CD8-positive, alpha-beta memory T cell (primary cell): ENCODE measurements at regions not wholly inside any gene's neighbourhood (a gene's known extent, or its start where the extent isn't known, plus 50 kb on each side); places are given as distances from the start of the nearest gene placed in this dataset.

Source experiments
- CTCF ChIA-PET: fragments of 350-600 bp; sonication (Branson Sonifier 250); formaldehyde crosslinking; loops from one replicate; lab custom pipeline; 2021; ENCODE audit warnings: antibody characterized with exemption; lab: Charles Lee
- POLR2A ChIA-PET: fragments of 350-600 bp; sonication (Branson Sonifier 250); formaldehyde crosslinking; loops from one replicate; lab custom pipeline; 2021; ENCODE audit warnings: antibody characterized with exemption; lab: Charles Lee
- DNase-seq, 5 donors: peaks; one replicate each; pipeline versions ENCODE4 v3.0.0 to v3.0.0-alpha.2; 2020 to 2022; ENCODE audit warnings: mixed read lengths in 1 of 5
- H3K27ac ChIP-seq: one replicate; pipeline ENCODE4 v1.7.0; 2013; ENCODE audit warnings: low read depth, mild to moderate bottlenecking, low read length, moderate library complexity
- H3K27me3 ChIP-seq: 2 replicates; pipeline ENCODE4 v1.7.0; 2013; ENCODE audit warnings: low read length, mild to moderate bottlenecking; ENCODE audit not compliant: insufficient read depth, poor library complexity, severe bottlenecking
- H3K36me3 ChIP-seq: 2 replicates; pipeline ENCODE4 v1.7.0; 2013; ENCODE audit warnings: mild to moderate bottlenecking, low read length, moderate library complexity; ENCODE audit not compliant: insufficient read depth
- H3K4me1 ChIP-seq: 2 replicates; pipeline ENCODE4 v1.7.0; 2013; ENCODE audit warnings: mild to moderate bottlenecking, low read length, moderate library complexity; ENCODE audit not compliant: insufficient read depth
- H3K4me3 ChIP-seq: 2 replicates; pipeline ENCODE4 v1.7.0; 2013; ENCODE audit warnings: mild to moderate bottlenecking, low read length
- H3K9me3 ChIP-seq: 2 replicates; pipeline ENCODE4 v1.7.0; 2013; ENCODE audit warnings: mild to moderate bottlenecking, low read length
- H3K27ac Mint-ChIP-seq, 8 donors: one replicate each; pipeline ENCODE4 v1.8.0; 2020 to 2021; ENCODE audit warnings: mixed read lengths in 8 of 8, mild to moderate bottlenecking in 6 of 8, inconsistent platforms in 3 of 8, moderate library complexity in 3 of 8
- H3K27me3 Mint-ChIP-seq, 2 donors: one replicate each; pipeline ENCODE4 v1.8.0; 2020 to 2021; ENCODE audit warnings: mixed read lengths in 2 of 2, mild to moderate bottlenecking in 1 of 2, moderate library complexity in 1 of 2
- H3K36me3 Mint-ChIP-seq, 3 donors: one replicate each; pipeline ENCODE4 v1.8.0; 2020 to 2021; ENCODE audit warnings: mixed read lengths in 3 of 3, inconsistent platforms in 1 of 3, mild to moderate bottlenecking in 1 of 3
- H3K4me1 Mint-ChIP-seq, 3 donors: one replicate each; pipeline ENCODE4 v1.8.0; 2020 to 2021; ENCODE audit warnings: mixed read lengths in 3 of 3, inconsistent platforms in 1 of 3, mild to moderate bottlenecking in 1 of 3
- H3K4me3 Mint-ChIP-seq, 7 donors: one replicate each; pipeline ENCODE4 v1.8.0; 2020 to 2021; ENCODE audit warnings: mixed read lengths in 7 of 7, mild to moderate bottlenecking in 6 of 7, moderate library complexity in 4 of 7, inconsistent platforms in 2 of 7
- H3K9me3 Mint-ChIP-seq, 5 donors: one replicate each; pipeline ENCODE4 v1.8.0; 2020 to 2022; ENCODE audit warnings: mixed read lengths in 5 of 5, mild to moderate bottlenecking in 3 of 5, moderate library complexity in 2 of 5, inconsistent platforms in 1 of 5

DNA sequence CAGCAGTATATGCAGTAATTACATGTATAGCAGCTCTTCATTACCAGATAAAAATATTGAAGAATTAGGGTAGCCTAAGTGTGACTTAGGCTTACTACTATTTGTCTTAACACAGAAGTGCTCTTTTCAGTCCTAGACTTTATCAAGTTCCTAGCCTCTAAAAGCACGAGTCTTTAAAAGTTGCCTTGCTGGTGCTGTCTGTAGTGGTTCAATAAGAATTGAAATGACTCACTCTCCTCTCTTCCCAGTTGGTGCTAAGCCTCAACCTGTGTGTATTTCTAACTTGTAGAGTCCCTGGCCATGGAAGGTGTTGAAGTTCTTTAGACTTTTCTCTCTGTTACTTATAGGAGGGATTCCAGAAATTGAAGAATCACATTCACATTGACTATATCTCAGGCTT lies 395.4 kb upstream of the THRB start:
- Mint-ChIP-seq H3K9me3 (peaks cover 0 to 3% (median under 1%) of the 10 kb centered on the region in 5 donors), H3K4me3 (no peak overlapping the region), H3K36me3 (no peaks in the 10 kb centered on the region), H3K4me1 (no peaks in the 10 kb centered on the region), H3K27ac (no peak overlapping the region), H3K27me3 (no peaks in the 10 kb centered on the region)
- H3K4me3 ChIP-seq = no peak overlapping the region
- CTCF ChIA-PET = no interaction called here
- no peak for DNase-seq
- H3K36me3 ChIP-seq = no peaks in the 10 kb centered on the region
- POLR2A ChIA-PET = no interaction called here
- H3K27me3 ChIP-seq = no peaks in the 10 kb centered on the region
- no peak overlapping the region for H3K27ac ChIP-seq
- H3K9me3 ChIP-seq = no peaks in the 10 kb centered on the region
- H3K4me1 ChIP-seq = no peaks in the 10 kb centered on the region

DNA sequence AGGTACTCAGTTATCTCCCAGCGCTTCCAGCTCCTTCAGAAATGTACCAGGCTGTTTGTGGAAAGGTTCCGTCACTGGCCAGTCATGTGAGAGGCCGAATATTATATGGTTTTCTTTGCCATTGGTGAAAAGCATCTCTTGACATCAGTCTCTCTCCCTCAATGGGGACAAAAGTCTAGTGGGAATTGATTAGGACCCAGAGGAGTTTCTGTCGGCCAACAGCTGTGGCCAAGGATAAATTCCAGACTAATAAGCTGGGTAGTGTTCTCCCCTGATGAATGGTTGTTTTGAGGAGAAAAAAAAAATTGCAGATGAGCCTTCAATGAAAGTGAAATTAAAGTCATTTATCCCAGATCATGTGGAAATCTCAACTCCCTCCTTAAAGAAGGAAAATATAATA lies 404.7 kb upstream of the THRB start:
- H3K36me3 ChIP-seq = no peaks in the 10 kb centered on the region
- no peaks in the 10 kb centered on the region for H3K27me3 ChIP-seq
- no peak for DNase-seq
- no peaks in the 10 kb centered on the region for H3K4me1 ChIP-seq
- Mint-ChIP-seq H3K4me1 (no peaks in the 10 kb centered on the region), H3K9me3 (peaks cover 0 to 8% (median 4%) of the 10 kb centered on the region in 5 donors), H3K27me3 (peaks cover 0 to 2% of the 10 kb centered on the region in 2 donors), H3K36me3 (no peaks in the 10 kb centered on the region), H3K27ac (no peak overlapping the region), H3K4me3 (no peak overlapping the region)
- H3K27ac ChIP-seq = no peak overlapping the region
- H3K9me3 ChIP-seq = no peaks in the 10 kb centered on the region
- no peak overlapping the region for H3K4me3 ChIP-seq
- CTCF ChIA-PET = no interaction called here
- POLR2A ChIA-PET = no interaction called here

DNA sequence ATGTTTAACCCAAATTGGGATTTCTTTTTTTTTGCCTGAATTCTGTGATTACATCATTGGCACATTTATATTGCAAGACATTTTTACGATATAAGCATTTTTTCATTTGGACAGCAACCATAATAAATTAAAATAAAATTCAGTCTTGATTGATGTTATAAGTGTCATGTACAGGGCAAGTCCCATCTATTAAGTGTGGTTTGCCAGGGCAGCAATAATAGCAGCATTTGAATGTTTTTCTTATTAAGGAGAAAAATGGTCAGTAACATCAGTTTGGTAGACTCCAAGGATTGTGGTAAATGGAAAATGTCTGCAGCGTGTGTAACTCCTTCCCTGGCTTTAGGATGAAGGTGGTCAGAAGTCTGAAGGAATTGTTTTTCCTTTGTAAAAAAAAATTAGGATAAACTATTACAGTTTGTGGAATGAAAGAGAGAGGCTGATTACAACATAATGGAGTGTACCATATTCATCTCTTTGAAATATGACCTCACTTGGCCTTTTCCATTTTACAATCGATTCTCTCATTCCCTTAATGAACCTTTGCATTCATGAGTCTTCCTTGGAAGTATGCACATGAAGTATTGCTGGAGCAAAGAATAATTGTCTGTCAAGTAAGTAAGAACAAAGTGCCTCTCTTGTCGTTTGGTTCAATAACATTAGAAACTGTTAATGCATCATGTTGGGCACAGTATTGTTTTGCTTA lies 405.4 kb upstream of the THRB start:
- Mint-ChIP-seq H3K9me3 (peaks cover 0 to 8% (median 4%) of the 10 kb centered on the region in 5 donors), H3K4me1 (no peaks in the 10 kb centered on the region), H3K27me3 (peaks cover 0 to 2% of the 10 kb centered on the region in 2 donors), H3K27ac (no peak overlapping the region), H3K4me3 (no peak overlapping the region), H3K36me3 (no peaks in the 10 kb centered on the region)
- Histone ChIP-seq H3K4me3 (no peak overlapping the region), H3K9me3 (no peaks in the 10 kb centered on the region), H3K27me3 (no peaks in the 10 kb centered on the region), H3K4me1 (no peaks in the 10 kb centered on the region), H3K27ac (no peak overlapping the region), H3K36me3 (no peaks in the 10 kb centered on the region)
- ChIA-PET CTCF (no interaction called here), POLR2A (no interaction called here)
- DNase-seq = no peak

DNA sequence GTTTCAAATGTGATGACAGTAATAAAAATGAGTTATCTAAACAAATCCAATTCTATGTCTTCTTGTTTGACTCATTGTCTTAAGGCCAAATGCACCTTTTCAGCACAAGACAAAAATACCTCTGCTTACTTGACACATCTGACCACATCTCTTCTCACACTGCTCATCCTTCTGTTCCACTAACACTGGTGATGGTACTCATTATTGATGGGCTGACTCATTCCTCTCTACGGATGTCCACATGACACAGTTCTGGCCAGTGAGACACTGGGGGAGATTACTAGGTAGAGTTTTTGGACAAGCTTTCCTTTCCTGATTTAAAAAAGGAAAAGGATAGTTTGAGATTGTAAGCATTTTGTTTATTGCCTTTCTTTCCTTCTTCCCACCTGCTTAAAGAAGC lies 410.6 kb upstream of the THRB start:
- ChIA-PET CTCF (no interaction called here), POLR2A (no interaction called here)
- H3K9me3 Mint-ChIP-seq = peaks cover 3 to 11% (median 9%) of the 10 kb centered on the region in 5 donors
- no peaks in the 10 kb centered on the region for H3K4me1 Mint-ChIP-seq
- no peaks in the 10 kb centered on the region for H3K27me3 Mint-ChIP-seq
- Histone ChIP-seq H3K36me3 (no peaks in the 10 kb centered on the region), H3K27me3 (no peaks in the 10 kb centered on the region), H3K27ac (no peak overlapping the region), H3K4me3 (no peak overlapping the region), H3K4me1 (no peaks in the 10 kb centered on the region), H3K9me3 (no peaks in the 10 kb centered on the region)
- H3K4me3 Mint-ChIP-seq = no peak overlapping the region
- no peaks in the 10 kb centered on the region for H3K36me3 Mint-ChIP-seq
- H3K27ac Mint-ChIP-seq = no peak overlapping the region
- no peak for DNase-seq

DNA sequence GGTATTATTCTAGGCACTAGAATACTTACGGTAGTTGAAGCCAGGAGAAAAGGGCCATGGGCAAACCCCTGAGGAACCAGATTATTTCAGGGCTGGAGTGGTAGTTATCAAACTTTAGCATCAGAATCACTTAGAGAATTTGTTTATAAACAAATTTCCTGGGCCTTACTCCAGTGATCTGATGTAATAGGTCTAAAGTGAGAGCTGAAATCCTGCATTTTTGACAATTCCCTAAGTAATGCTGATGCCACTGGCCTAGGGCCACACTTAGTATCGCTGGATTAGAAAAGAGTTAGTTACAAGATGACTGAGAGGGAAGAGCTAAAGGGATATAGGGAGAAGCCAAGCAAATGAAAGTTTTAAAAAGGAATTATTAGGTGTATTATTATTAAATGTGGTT lies 412.5 kb upstream of the THRB start:
- ChIA-PET CTCF (no interaction called here), POLR2A (no interaction called here)
- H3K4me1 ChIP-seq = no peaks in the 10 kb centered on the region
- no peaks in the 10 kb centered on the region for H3K9me3 ChIP-seq
- Mint-ChIP-seq H3K36me3 (no peaks in the 10 kb centered on the region), H3K4me1 (no peaks in the 10 kb centered on the region), H3K27me3 (no peaks in the 10 kb centered on the region), H3K9me3 (peaks cover 3 to 13% (median 10%) of the 10 kb centered on the region in 5 donors), H3K4me3 (no peak overlapping the region), H3K27ac (no peak overlapping the region)
- no peak for DNase-seq
- no peak overlapping the region for H3K27ac ChIP-seq
- H3K36me3 ChIP-seq = no peaks in the 10 kb centered on the region
- no peak overlapping the region for H3K4me3 ChIP-seq
- H3K27me3 ChIP-seq = no peaks in the 10 kb centered on the region

DNA sequence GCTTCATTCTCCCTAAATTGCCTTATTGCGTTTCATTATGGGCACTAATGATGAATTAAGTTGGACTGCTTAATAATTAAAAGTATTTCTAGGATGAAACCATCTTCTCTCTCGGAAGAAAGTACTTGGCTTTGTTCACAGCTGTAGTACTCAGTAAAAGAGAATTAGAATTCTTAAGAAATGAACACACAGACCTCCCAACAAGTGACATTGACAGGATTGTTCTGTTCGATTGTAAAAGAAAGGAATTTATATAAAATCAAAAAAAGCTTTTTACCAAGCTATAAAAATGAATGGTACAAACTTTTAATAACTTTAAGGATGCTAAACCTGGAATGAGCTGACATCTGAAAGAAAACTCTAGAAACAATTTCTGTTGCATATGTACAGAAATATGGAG lies 416.4 kb upstream of the THRB start:
- peaks cover 2 to 26% (median 6%) of the 10 kb centered on the region in 5 donors for H3K9me3 Mint-ChIP-seq
- ChIA-PET CTCF (no interaction called here), POLR2A (no interaction called here)
- no peak for DNase-seq
- Histone ChIP-seq H3K27me3 (no peaks in the 10 kb centered on the region), H3K4me3 (no peak overlapping the region), H3K36me3 (no peaks in the 10 kb centered on the region), H3K9me3 (no peaks in the 10 kb centered on the region), H3K4me1 (no peaks in the 10 kb centered on the region), H3K27ac (no peak overlapping the region)
- no peak overlapping the region for H3K27ac Mint-ChIP-seq
- H3K36me3 Mint-ChIP-seq = no peaks in the 10 kb centered on the region
- H3K4me3 Mint-ChIP-seq = no peak overlapping the region
- H3K4me1 Mint-ChIP-seq = no peaks in the 10 kb centered on the region
- H3K27me3 Mint-ChIP-seq = no peaks in the 10 kb centered on the region

DNA sequence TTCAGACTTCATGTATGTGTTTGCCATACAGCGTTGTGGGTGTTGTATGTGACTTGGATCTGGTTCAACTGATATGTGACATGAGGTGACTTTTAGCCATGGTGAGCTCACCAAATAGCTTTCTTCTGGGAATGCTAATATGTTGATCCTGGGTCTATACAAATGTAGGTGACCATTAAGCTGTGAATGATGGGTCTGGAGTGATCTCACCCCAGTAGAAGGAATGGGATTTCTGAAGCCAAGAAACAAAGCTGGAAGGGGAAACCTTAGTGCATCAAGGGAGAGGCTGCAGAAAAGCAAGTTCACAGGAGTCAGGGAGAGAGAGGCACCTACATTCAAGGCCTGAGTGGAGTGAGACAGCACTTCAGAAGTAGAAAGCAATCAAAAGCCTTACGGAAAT lies 421.0 kb upstream of the THRB start:
- Histone ChIP-seq H3K27ac (no peak overlapping the region), H3K27me3 (no peaks in the 10 kb centered on the region), H3K9me3 (no peaks in the 10 kb centered on the region), H3K36me3 (no peaks in the 10 kb centered on the region), H3K4me1 (no peaks in the 10 kb centered on the region), H3K4me3 (no peak overlapping the region)
- DNase-seq = no peak
- Mint-ChIP-seq H3K36me3 (no peaks in the 10 kb centered on the region), H3K4me1 (no peaks in the 10 kb centered on the region), H3K9me3 (peaks cover 0 to 15% (median 9%) of the 10 kb centered on the region in 5 donors), H3K27ac (no peak overlapping the region), H3K4me3 (no peak overlapping the region), H3K27me3 (no peaks in the 10 kb centered on the region)
- CTCF ChIA-PET = no interaction called here
- POLR2A ChIA-PET = no interaction called here

DNA sequence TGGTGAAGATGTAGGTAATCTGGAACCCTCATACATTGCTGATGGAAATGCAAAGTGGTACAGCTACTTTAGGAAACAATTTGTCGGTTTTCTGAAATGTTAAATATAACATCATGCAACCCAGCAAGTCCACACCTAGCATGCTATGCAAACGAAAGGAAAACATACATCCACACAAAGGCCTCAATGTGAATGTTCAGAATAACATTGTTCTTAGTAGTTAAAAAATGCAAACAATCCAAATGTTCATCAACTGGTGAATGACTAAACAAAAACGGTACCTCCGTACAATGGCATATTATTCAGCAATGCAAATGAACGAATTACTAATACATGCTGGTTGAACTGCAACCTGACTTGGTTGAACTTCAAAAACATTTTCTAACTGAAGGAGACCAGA lies 423.3 kb upstream of the THRB start:
- Histone ChIP-seq H3K9me3 (no peaks in the 10 kb centered on the region), H3K4me3 (no peak overlapping the region), H3K36me3 (no peaks in the 10 kb centered on the region), H3K27ac (no peak overlapping the region), H3K4me1 (no peaks in the 10 kb centered on the region), H3K27me3 (no peaks in the 10 kb centered on the region)
- peaks cover 2 to 10% (median 5%) of the 10 kb centered on the region in 5 donors for H3K9me3 Mint-ChIP-seq
- no peak for DNase-seq
- ChIA-PET CTCF (no interaction called here), POLR2A (no interaction called here)
- no peak overlapping the region for H3K4me3 Mint-ChIP-seq
- no peaks in the 10 kb centered on the region for H3K4me1 Mint-ChIP-seq
- H3K27ac Mint-ChIP-seq = no peak overlapping the region
- H3K27me3 Mint-ChIP-seq = no peaks in the 10 kb centered on the region
- H3K36me3 Mint-ChIP-seq = no peaks in the 10 kb centered on the region
